HG03066 (cell line): ENCODE measurements at regions not wholly inside any gene's neighbourhood (a gene's known extent, or its start where the extent isn't known, plus 50 kb on each side); places are given as distances from the start of the nearest gene placed in this dataset.
A peak's percentile ranks its signal among the peaks of the same experiment; 100 is the strongest.

Experiments used
- ATAC-seq: cut with Tn5 transposase; IDR thresholded peaks from one replicate; pipeline ENCODE4 v1.9.1; 2021; ENCODE audit warnings: low read depth; ENCODE audit not compliant: unreplicated experiment

DNA sequence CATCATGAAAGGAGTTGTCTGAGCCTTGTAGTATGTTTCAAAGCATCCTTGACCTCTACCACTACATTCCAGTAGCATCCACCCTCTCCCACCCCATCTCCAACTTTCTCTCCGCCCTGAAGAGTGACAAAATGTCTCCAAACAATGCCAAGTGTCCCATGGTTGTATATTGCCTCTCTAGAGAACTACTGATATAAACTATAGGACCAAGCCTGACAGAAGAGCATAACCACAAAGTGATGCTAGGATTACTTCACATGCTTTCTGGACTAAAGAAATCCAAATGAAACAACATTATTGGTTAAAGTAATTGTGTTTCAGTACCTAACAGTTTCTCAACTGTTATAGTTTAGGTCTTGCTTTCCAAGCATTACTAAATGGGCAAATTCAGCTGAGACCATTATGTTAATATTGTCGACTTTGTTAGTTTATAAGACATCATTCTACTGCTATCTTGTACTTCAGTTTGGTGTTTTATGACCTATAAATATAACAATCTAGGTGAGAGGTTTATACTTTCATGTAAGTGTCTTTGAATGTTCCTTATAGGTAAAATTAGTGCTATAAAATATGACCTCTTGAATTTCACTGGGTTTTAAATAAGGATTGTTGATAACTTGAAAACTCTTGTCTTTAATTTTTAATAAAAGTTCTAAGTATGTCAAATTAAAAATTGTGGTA is 117.4 kb downstream of the SUCNR1 start:
- ATAC-seq, result no peak

DNA sequence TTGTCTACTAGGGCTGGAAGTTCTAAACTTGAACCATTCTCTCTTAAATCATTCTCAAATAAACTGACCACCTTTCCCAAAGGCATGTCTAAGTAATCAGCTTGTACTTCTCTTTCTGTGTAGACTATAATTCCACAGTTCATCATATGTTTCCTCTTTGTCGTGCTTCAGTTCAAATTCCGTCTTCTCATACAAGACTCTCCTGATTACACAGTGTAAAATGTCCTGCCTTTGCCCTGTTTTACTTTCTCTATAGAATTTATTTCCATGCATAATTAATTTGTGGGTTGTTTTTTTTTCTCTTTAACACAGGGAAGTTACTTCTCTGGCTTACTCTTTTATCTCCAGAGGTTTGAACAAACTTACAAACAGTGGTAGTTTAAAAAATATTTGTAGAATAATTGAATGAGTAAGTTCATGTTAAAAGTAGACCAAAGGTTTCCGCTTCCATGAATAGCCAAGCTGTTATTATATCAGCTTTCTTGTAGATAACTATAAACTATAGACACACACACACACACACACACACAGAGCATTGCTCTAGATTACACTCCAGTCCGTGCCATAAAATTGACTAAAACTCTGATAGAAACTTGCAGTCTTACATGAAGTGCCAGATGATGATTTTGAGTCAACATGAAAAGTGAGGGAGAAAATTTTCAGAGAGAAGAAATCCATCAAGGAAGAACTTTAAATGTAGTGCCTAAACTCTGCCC is 119.0 kb downstream of the SUCNR1 start:
- no peak for ATAC-seq

DNA sequence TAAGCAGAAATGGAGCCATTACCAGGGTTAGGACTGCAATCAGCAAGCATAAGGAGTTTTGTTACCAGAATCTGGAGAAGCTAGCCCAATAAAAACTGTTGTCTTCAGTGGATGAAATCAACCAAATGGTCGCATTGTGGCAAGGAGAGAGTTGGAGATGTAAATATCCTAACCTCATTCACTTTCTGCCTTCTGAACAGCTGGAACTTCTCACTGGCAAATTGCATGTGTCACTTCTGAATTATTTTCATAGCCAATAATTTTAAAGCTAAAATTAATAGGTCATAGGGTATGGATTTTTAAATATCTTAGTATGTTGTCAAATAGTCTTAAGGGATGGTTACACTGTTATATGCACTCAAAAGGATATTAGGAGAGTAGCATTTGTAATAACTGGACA is 121.6 kb downstream of the SUCNR1 start:
- no peak for ATAC-seq

DNA sequence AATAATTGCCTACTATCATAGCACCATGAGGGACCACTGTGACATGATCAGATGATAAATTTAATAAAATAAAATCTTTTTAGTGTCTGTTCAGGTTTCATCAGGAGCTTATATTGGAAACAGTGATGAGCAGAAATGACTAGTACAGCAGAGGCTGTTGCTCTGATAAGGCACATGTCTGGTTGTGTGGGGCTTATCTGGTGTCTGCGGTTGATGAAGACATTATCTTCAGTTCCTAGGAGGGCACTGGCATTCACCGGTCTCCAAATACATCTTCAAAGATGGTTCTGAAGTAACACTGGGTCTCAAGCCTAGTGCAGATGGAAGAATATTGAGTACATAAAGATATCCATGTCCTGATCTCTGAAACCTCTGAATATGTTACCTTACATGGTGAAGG is 125.3 kb downstream of the SUCNR1 start:
- ATAC-seq, result no peak

DNA sequence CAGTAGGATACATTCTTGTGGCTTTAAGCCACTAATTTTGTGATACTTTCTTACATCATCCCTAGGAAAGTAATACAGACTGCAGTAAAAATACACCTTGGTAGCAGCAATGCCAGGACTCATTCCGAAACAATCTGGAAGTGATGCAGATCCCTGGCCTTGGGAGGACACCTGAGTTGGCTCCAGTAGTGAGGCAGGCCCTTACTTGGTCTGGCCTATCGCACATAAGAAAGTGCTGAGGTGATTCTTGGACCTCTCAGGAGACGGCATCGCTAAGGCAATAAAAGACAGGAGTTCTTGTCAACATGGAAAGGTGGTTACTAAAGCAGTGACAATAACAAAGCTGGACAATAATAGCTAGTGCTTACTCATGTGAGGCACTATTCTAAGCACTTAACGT is 126.5 kb downstream of the SUCNR1 start:
- no peak for ATAC-seq

DNA sequence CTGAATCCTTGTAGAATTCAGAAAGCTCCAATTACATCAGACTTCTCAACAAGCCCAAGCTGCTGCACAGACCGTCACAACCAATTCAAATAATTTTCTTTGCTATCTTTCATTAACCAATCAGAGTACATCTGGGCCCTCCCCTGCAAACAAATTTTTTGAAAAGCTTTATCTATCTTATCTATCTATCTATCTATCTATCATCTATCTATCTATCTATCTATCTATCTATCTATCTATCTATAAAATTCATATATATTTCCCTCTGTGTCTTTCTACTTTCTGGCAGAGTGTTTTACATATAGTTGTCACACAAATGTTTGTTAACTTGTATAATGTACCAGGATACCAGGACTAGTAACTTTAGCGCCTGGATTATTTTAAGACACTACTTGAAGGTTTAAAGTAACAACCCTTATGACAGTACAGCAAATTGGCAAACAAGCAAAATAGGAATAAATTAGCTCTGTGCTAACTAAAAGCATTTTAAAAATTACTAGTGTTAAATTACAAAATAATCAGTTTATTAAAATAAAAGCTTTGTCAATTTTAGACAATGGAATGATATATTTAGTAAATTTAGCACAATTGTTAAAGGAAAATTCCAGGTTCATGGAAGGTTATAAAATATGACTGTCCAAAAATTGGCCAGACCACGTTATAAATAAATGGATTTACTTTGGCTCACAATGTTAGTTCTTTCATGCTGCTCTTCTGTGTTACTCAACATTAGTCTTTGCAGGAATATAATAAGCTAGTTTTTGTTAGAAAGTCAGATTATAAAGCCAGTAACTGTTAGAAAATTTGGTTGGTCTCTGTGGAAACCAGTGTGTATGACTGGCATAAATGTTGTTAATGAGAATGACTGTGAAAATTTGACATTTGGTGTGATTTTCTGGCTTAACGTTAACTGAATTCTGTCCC is 138.6 kb downstream of the SUCNR1 start:
- ATAC-seq, result no peak

DNA sequence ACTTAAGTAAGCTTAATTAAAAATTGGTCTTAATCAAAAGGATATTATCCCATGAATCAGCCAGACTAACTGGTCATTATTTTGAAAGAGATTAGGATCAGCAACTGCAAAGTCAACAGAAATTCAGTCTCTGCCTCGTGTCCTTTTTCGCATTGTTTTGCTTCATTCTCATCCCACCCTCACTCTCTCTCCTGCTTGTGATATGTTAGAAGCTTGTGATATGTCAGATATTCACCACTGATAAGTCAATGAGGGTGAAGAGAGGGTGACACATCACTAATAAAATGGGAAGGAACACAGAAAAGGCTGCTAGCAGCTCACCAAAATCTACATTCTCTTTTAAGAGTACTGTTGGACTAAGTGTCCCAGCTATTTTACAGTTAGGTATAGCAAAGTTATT is 146.1 kb downstream of the SUCNR1 start:
- no peak for ATAC-seq

DNA sequence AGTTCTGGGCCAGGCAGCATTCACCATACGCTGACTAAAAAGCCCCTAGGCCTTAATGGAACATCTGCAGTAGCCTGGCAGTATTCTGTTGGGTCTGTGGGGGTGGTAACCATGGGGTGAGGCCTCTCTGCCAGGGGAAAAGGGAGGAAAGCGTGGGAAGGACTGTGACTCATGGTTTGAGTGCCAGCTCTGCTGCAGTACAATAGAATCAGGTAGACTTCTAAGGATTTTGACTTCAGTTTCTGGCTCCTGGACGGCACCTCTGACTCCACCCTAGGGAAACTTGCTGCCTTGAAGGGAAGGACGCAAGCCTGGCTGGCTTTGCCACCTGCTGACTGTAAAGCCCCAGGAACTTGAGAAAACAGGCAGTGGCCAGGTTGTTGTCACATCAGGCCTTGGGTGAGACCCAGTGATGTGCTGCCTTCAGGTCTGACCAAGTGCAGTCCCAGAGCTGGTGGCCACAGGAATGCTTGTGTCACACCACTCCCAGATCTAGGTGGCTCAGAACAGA is 148.6 kb downstream of the SUCNR1 start:
- ATAC-seq, result no peak

DNA sequence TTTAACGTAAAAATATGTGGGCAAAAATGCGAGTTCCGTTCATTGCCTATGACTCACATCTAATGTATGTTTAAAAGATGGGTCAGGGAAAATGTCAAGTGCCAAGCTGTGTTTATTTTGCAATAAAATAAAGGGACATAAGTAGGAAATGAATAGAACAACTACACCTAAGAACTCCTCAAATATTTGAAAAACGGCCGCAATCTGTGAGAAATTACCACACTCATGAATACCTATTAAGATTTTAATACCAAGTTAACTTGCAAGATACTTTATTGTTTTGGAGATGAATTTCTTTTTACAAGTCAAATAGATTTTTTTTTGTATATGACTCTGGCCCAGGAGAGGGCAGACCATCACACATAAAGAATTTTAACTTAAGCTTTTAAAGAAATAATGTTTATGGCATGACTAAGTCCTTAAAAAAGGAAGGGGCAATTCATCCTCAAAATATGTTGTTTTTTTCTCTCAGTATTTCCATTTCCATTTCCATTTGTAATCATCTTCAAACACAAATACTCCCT is 152.7 kb downstream of the SUCNR1 start:
- ATAC-seq, result no peak

DNA sequence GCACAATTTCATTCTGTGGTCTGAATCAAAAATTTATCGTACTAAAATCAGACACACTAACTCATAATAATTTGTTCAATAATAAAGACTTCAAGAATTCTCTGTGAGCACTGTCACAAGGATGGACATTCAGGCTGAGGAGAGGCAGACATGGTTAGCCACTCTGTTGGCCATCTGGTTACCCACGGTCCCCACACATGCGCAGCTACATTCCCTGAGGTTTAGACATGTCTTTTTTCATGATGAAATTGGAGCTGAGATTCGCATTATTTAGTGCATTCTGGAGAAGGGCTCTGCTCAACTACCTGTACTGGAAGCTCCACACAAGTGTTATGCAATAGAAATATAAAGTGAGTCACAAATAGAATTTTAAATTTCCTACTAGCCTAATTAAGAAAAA is 156.9 kb downstream of the SUCNR1 start:
- ATAC-seq, result no peak

DNA sequence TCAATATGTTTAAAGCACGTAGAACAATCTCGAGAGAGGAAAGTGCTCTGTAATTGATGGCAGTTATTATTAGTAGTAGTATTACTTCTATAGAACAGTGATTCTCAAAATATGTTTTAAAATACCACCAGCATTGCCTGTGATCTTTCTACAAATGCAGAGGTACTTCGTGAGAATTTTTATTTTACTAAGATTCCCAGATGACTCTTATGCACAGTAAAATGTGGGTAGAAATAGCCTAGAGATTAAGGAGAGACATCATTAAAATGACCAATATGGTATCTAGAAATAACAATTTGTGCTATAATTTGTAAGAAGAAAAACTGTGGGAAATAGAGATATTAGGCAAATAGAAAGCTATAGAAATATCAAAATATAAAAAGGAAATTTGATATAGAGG is 157.9 kb downstream of the SUCNR1 start:
- no peak for ATAC-seq

DNA sequence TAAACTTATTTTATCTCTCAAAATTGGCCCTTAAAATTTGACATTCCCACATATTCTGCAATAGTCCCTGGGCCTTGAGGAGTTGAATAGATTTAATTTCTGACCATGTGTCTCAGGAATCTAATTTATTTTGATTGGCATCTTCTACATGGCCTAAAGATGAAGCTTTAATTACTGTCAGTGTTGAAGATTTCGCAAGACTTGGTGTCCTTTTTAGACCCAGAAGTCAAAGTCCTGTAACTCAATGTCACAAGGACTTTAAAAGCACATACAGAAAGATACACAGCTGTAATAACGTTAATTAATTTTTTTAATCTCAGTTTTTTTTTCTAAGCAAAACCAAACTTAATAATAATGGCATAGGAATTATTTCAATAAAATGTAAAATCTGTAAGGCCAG is 163.9 kb downstream of the SUCNR1 start:
- ATAC-seq, result no peak

DNA sequence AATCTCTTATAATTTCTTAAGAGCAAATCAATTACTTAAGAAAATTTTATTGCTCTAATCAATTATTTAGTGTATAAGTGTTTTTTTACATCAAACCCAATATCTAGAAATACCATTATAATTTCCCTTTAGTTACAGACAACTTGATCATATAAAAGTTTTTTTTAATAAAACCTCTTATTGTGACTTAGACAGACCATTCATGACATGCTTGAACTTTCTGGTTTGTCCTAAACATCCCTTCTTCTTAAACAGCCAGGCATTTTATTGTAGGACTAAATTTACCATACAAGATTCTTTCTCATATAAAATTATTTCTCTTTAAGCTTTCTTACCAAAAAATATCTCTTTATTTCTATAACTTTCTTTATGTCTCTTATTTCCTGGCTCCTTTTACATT is 164.5 kb downstream of the SUCNR1 start:
- no peak for ATAC-seq

DNA sequence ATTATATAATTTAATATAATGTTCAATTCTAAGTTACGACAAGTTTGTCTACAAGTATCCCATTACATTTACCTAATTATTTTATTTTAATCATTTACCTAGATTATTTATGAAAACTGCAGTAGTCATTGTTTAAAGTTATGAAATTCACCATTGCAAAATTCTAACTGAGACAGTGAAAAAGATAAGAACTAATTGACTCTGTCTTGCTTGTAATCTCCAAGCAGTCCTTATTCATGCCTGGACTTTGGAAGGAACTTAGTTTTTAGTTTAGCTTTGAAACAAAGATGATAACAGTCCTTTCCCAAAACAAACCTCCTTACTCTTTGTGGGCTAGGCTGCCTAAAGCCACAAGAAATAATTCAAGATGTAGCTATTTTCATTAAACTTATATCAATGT is 165.0 kb downstream of the SUCNR1 start:
- ATAC-seq, result no peak

DNA sequence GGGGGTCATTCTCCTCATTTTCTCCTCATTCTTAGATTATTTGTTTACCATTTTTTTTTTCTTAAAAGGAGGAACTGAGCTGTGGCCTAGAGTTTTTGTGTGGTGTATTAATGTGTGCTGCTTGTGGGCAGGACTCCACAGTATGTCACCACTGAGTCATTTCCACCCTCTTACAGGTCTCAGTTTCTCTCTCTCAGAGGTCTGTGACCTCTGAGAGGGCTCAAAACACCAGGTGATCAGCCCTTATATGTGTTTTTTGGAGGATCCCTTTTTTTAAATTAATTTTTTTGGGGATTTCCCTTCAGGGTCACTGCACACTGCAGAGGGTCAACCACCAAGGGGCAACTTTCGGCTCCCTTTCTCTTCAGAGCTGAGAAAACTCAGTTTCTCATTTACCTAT is 166.4 kb downstream of the SUCNR1 start:
- peak; percentile 91 for ATAC-seq

DNA sequence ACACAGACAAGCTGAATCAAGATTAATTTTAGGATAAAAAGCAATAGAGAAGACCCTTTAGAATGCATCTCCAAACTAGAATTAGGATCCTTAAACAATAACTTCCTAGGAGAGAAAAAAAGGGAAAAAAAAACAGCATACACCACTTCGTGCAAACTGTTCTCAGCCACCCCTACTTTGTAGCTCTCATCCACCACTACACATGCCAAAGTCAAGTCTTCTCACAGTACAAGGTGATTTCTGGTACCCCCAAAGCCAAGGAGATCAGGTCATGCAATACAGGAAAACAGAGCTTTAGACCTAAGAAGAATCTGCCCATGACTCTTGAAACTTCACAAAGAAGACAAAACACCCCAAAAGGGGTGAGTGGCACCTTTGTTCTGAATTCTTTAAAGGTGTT is 166.9 kb downstream of the SUCNR1 start:
- ATAC-seq, result peak; percentile 27

DNA sequence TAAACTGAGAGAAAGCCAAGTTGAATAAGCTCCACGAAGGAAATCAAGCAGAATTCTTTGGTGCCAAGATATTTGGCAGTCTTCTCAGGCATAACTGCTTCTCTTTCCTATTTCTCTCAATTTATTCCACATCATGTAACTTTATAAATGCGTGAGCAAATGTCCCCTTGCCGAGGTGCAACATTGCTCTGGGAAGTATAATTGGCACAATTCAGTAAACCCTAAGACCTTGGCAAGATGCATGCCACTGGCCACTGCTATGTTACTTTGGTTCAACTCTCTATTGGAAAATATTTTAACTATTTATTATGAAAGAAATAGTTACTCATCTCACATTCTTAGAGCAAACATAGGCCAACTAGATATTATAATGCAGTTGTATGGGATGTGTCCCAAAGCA is 170.2 kb downstream of the SUCNR1 start:
- no peak for ATAC-seq

DNA sequence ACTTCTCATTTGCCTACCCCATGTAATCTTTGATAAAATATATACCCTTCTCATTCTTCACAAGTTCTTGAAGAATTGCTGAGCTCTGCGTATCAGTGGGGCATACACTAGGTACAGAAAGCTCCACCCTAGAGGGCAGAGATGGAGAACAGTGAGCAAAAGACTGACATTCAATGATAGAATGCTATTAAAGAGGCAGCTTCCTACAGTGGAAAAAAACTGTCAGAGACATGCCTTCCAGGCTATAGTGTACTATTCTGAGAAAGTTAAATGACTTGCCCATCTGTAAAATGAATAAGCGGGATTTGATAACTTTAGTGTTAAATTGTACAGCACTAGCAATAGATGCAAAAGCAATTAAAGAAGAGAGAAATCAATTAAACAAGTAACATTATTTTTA is 172.8 kb downstream of the SUCNR1 start:
- no peak for ATAC-seq

DNA sequence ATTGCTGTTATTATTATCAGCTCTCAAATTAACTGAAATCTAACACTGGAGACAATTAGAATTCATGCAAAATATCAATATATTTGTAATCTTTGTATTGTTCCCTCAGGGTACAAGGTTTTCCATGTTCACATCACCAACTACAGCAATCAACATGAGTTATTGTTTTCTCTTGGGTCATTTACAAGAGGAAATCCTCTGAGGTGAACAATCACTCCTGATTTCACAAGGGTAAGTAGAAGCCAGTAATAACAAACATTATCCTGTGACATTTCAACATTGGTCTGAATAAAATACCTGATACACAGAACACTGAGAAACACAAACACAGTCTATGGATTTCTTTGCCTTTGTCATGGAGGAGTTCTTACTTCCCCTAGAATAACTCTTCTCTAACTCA is 174.0 kb downstream of the SUCNR1 start:
- ATAC-seq, result no peak

DNA sequence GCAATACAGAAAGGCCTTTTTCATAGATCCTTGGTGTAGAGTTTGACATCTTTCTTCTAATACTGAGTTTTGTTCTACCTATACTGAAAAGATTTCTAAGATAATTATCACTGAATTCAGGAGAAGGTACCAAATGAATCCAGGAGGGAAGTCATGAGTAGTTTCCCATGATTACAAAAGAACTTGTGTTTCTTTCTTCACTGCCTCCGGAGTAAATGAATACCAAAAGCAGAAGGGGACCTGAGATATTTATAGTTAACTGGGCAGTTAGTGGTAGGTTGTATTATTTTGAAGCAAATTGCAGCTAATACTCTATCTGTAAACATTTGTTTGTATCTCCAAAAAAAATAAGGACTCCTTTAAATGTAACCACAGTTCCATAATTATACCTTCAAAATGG is 175.4 kb downstream of the SUCNR1 start:
- no peak for ATAC-seq

DNA sequence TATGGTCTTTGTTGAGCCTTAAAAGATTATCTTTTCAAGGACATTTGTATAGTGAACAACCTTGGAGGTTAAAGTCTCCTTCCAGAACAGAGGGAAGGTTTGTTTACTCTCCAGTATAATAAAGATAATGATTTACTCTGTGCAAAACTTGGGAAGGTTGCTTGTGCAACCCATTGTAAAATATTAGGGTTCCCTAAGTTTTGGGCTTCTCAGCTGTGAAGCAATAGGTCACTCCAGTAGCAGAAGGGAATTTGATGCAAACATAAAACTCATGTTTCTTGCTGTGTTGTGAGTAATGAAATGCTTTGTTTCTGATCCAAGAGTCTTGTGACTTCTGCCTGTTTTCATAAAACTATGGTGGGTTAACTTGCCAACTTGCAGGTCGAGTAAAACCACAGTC is 177.5 kb downstream of the SUCNR1 start:
- ATAC-seq, result no peak
